HCT116 (cell line): ENCODE measurements at regions not wholly inside any gene's neighbourhood (a gene's known extent, or its start where the extent isn't known, plus 50 kb on each side); places are given as distances from the start of the nearest gene placed in this dataset.

Source experiments
- ATAC-seq: fragments of 200-7000 bp; cut with Tn5 transposase; 2 replicates; pipeline ENCODE4 v1.9.1; 2020; ENCODE audit warnings: mild to moderate bottlenecking, moderate library complexity
- BruUV-seq: library from RNA; stranded (reverse); fragments of 400-500 nt; replicated peaks from 2 replicates; lab custom pipeline; 2021; lab: Mats Ljungman, UMichigan
- CTCF ChIA-PET: fragments of 300-600 bp; sonication (Branson Sonifier 250); formaldehyde crosslinking; loops from one replicate; lab custom pipeline; 2021; ENCODE audit warnings: antibody characterized with exemption; lab: Charles Lee
- POLR2A ChIA-PET: fragments of 300-600, 350-600 bp; sonication (Branson Sonifier 250); formaldehyde crosslinking; loops from one replicate; lab custom pipeline; 2021; ENCODE audit warnings: antibody characterized with exemption; lab: Charles Lee
- RAD21 ChIA-PET, 2 experiments: fragments of 300-600 bp; sonication (Branson Sonifier 250); formaldehyde crosslinking; loops; one replicate each; lab custom pipeline; 2023; ENCODE audit warnings: low total read pairs in 2 of 2; ENCODE audit not compliant: uncharacterized antibody in 2 of 2, unreplicated experiment in 2 of 2, low non-redundant PET in 1 of 2; lab: Charles Lee
- DNase-seq: peaks from one replicate; pipeline ENCODE4 v3.0.0-alpha.2; 2010; ENCODE audit warnings: low read depth, low spot score
- H2AFZ ChIP-seq: fragments of 200-600 bp; shearing (Covaris generic), sonication (generic); 2 replicates; pipeline ENCODE4 v1.6.1; 2017; ENCODE audit warnings: low read depth, mixed run types, mixed read lengths, antibody characterized with exemption, low read length; ENCODE audit not compliant: poor library complexity, severe bottlenecking
- H3K27ac ChIP-seq: 2 replicates; pipeline ENCODE4 v1.5.1; 2012; ENCODE audit warnings: low read depth, low read length
- H3K27me3 ChIP-seq: fragments of 200-600 bp; sonication (generic); 2 replicates; pipeline ENCODE4 v1.6.1; 2016; ENCODE audit warnings: mixed run types, low read length, mixed read lengths; ENCODE audit not compliant: insufficient read depth
- H3K36me3 ChIP-seq, 2 experiments: fragments of 200-500 bp in 1 of 2; fragments of 200-600 bp in 1 of 2; sonication (Bioruptor generic) in 1 of 2; sonication (generic) in 1 of 2; 2 replicates each; pipeline versions ENCODE4 v1.5.1 to v1.6.1; 2014 to 2016; ENCODE audit warnings: low read length in 2 of 2, inconsistent platforms in 1 of 2, mixed read lengths in 1 of 2, mixed run types in 1 of 2; ENCODE audit not compliant: insufficient read depth in 2 of 2, control insufficient read depth in 1 of 2
- H3K4me1 ChIP-seq, 2 experiments: fragments of 200-600 bp in 1 of 2; sonication (generic) in 1 of 2; 2 replicates each; pipeline versions ENCODE4 v1.5.1 to v1.6.1; 2012 to 2017; ENCODE audit warnings: low read length in 2 of 2, inconsistent platforms in 1 of 2, mild to moderate bottlenecking in 1 of 2, mixed read lengths in 1 of 2, mixed run types in 1 of 2, moderate library complexity in 1 of 2; ENCODE audit not compliant: insufficient read depth in 2 of 2, control insufficient read depth in 1 of 2
- H3K4me2 ChIP-seq: fragments of 200-600 bp; sonication (generic); 2 replicates; pipeline ENCODE4 v1.6.1; 2017; ENCODE audit warnings: mixed run types, low read length, mixed read lengths
- H3K4me3 ChIP-seq, 2 experiments: fragments of 200-600 bp in 1 of 2; sonication (generic) in 1 of 2; replicated peaks in 1 of 2; 2 replicates each; pipeline ENCODE4 v1.5.1; 2011 to 2016; ENCODE audit warnings: low read length in 2 of 2, control low read depth in 1 of 2, low read depth in 1 of 2, mild to moderate bottlenecking in 1 of 2, mixed read lengths in 1 of 2, mixed run types in 1 of 2
- H3K79me2 ChIP-seq: fragments of 200-600 bp; sonication (generic); 2 replicates; pipeline ENCODE4 v1.6.1; 2017; ENCODE audit warnings: mild to moderate bottlenecking, mixed run types, low read length, moderate library complexity, mixed read lengths; ENCODE audit not compliant: insufficient read depth
- H3K9ac ChIP-seq: fragments of 200-600 bp; sonication (generic); 2 replicates; pipeline ENCODE4 v1.6.1; 2016; ENCODE audit warnings: low read length, mixed read lengths
- H3K9me2 ChIP-seq: fragments of 200-600 bp; sonication (generic), shearing (Covaris generic); 2 replicates; pipeline ENCODE4 v1.6.1; 2017; ENCODE audit warnings: mixed run types, mild to moderate bottlenecking, moderate library complexity; ENCODE audit not compliant: insufficient read depth
- H3K9me3 ChIP-seq, 2 experiments: fragments of 200-500 bp in 1 of 2; fragments of 200-600 bp in 1 of 2; sonication (Bioruptor generic) in 1 of 2; sonication (generic) in 1 of 2; 2 replicates each; pipeline ENCODE4 v1.6.1; 2014 to 2017; ENCODE audit warnings: low read length in 2 of 2, mixed read lengths in 2 of 2, inconsistent platforms in 1 of 2, low read depth in 1 of 2, mild to moderate bottlenecking in 1 of 2, mixed run types in 1 of 2, moderate library complexity in 1 of 2; ENCODE audit not compliant: control insufficient read depth in 1 of 2, insufficient read depth in 1 of 2
- H4K20me1 ChIP-seq: fragments of 200-600 bp; sonication (generic), shearing (Covaris generic); 2 replicates; pipeline ENCODE4 v1.6.1; 2017; ENCODE audit warnings: mixed run types, mild to moderate bottlenecking, moderate library complexity; ENCODE audit not compliant: insufficient read depth
- CBX3 ChIP-seq: IDR thresholded peaks from 2 replicates; pipeline ENCODE4 v1.6.1; 2012; ENCODE audit warnings: low read depth
- CEBPB ChIP-seq: IDR thresholded peaks from 2 replicates; pipeline ENCODE4 v1.6.1; 2012; ENCODE audit warnings: low read depth
- EZH2 ChIP-seq: fragments of 200-600 bp; sonication (generic); IDR thresholded peaks from 2 replicates; pipeline ENCODE4 v1.6.1; 2017; ENCODE audit warnings: antibody characterized with exemption, mixed run types
- JUND ChIP-seq: IDR thresholded peaks from 2 replicates; pipeline ENCODE4 v1.6.1; 2012
- RAD21 ChIP-seq: IDR thresholded peaks from 2 replicates; pipeline ENCODE4 v1.6.1; 2012; ENCODE audit warnings: low read depth, mild to moderate bottlenecking
- SIN3A ChIP-seq: IDR thresholded peaks from 2 replicates; pipeline ENCODE4 v1.6.1; 2012; ENCODE audit warnings: low read depth
- SP1 ChIP-seq: IDR thresholded peaks from 2 replicates; pipeline ENCODE4 v1.6.1; 2012; ENCODE audit warnings: low read depth
- SRF ChIP-seq: IDR thresholded peaks from 2 replicates; pipeline ENCODE4 v1.6.1; 2012; ENCODE audit warnings: low read depth
- TCF7L2 ChIP-seq: IDR thresholded peaks from 2 replicates; pipeline ENCODE4 v1.7.0; 2011; ENCODE audit warnings: borderline replicate concordance, inconsistent platforms; ENCODE audit not compliant: insufficient read depth, insufficient read length; ENCODE audit errors: extremely low read depth
- YY1 ChIP-seq: IDR thresholded peaks from 2 replicates; pipeline ENCODE4 v1.6.1; 2011; ENCODE audit warnings: low read length, low read depth, moderate library complexity, mild to moderate bottlenecking; ENCODE audit not compliant: insufficient replicate concordance; ENCODE audit errors: extremely low read depth
- ZFX ChIP-seq: fragments of 450-650 bp; IDR thresholded peaks from 2 replicates; pipeline ENCODE4 v1.6.1; 2017
- ZNF274 ChIP-seq: fragments of 200-500 bp; sonication (Bioruptor generic); IDR thresholded peaks from 2 replicates; pipeline ENCODE4 v1.6.1; 2014; ENCODE audit warnings: mild to moderate bottlenecking, low read depth, low read length, inconsistent platforms
- intact Hi-C: fragments of 100-400 bp; cut with micrococcal nuclease; formaldehyde crosslinking; loops from 2 replicates; pipeline ENCODE4 v1.10.0; 2022
- TF ChIP-seq, protein P1 (sequence below): IDR thresholded peaks from 2 replicates; pipeline ENCODE4 v1.6.1; 2011; ENCODE audit warnings: mild to moderate bottlenecking, low read length, moderate library complexity; ENCODE audit not compliant: insufficient replicate concordance; ENCODE audit errors: extremely low read depth
- TF ChIP-seq, protein P2 (sequence below): IDR thresholded peaks from 2 replicates; pipeline ENCODE4 v1.6.1; 2012

DNA sequence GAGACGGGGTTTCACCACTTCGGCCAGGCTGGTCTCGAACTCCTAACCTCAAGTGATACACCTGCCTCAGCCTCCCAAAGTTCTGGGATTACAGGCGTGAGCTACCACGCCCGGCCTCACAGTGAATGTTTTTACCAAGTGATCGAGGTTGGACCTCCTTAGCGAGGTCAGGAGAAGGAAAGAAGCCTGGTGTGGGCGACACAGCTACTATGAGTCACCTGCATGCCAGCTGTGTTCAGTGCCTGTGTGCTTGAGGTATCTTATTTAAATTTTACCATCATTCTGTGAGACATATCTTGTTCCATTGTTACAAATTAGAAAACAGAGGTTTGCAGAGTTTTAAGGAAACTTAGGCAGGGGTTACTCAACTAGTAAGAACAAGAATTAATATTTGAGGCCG, 174.8 kb upstream of the DYNLRB2 start:
- Histone ChIP-seq H3K9ac (no peak overlapping the region), H2AFZ (no peak overlapping the region), H3K4me3 (no peak overlapping the region), H3K27ac (no peak overlapping the region), H4K20me1 (no peaks in the 10 kb centered on the region), H3K4me2 (no peak overlapping the region), H3K27me3 (no peaks in the 10 kb centered on the region), H3K9me2 (no peaks in the 10 kb centered on the region), H3K79me2 (no peaks in the 10 kb centered on the region), H3K4me1 (no peaks in the 10 kb centered on the region), H3K9me3 (peaks cover 19 to 50% of the 10 kb centered on the region in 2 experiments; a peak in 3 of 4 replicates), H3K36me3 (no peaks in the 10 kb centered on the region)
- ATAC-seq, result no peak
- DNase-seq, result no peak
- ChIA-PET CTCF (no interaction called here), POLR2A (no interaction called here), RAD21 (no interaction called here)
- intact Hi-C loops, result no loop called here
- BruUV-seq, result no TSS peak
- TF ChIP-seq RAD21 (no peak), ZFX (no peak), SP1 (no peak), CBX3 (no peak), YY1 (no peak), TCF7L2 (no peak), JUND (no peak)

GRCh38 chr16:80362816-80363215, 178.0 kb upstream of the DYNLRB2 start:
- no peaks in the 10 kb centered on the region for H3K9me2 ChIP-seq
- DNase-seq (no peak), ATAC-seq (no peak)
- no peak overlapping the region for H3K4me3 ChIP-seq
- ChIA-PET POLR2A (no interaction called here), CTCF (no interaction called here), RAD21 (no interaction called here)
- no TSS peak for BruUV-seq
- intact Hi-C loops, result no loop called here
- H2AFZ ChIP-seq, result no peak overlapping the region
- no peaks in the 10 kb centered on the region for H3K4me1 ChIP-seq
- no peaks in the 10 kb centered on the region for H3K79me2 ChIP-seq
- no peak overlapping the region for H3K9ac ChIP-seq
- no peaks in the 10 kb centered on the region for H3K27me3 ChIP-seq
- no peaks in the 10 kb centered on the region for H4K20me1 ChIP-seq
- no peak overlapping the region for H3K27ac ChIP-seq
- H3K4me2 ChIP-seq, result no peak overlapping the region
- H3K36me3 ChIP-seq, result no peaks in the 10 kb centered on the region
- TF ChIP-seq JUND (no peak), ZFX (no peak), SIN3A (no peak), EZH2 (no peak), CEBPB (no peak), ZNF274 (no peak), CBX3 (no peak), SRF (no peak)
- TF ChIP-seq, protein P1, sequence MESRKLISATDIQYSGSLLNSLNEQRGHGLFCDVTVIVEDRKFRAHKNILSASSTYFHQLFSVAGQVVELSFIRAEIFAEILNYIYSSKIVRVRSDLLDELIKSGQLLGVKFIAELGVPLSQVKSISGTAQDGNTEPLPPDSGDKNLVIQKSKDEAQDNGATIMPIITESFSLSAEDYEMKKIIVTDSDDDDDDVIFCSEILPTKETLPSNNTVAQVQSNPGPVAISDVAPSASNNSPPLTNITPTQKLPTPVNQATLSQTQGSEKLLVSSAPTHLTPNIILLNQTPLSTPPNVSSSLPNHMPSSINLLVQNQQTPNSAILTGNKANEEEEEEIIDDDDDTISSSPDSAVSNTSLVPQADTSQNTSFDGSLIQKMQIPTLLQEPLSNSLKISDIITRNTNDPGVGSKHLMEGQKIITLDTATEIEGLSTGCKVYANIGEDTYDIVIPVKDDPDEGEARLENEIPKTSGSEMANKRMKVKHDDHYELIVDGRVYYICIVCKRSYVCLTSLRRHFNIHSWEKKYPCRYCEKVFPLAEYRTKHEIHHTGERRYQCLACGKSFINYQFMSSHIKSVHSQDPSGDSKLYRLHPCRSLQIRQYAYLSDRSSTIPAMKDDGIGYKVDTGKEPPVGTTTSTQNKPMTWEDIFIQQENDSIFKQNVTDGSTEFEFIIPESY, result no peak
- TF ChIP-seq, protein P2, sequence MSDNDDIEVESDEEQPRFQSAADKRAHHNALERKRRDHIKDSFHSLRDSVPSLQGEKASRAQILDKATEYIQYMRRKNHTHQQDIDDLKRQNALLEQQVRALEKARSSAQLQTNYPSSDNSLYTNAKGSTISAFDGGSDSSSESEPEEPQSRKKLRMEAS, result no peak
- H3K9me3 ChIP-seq, result peaks cover 19 to 42% of the 10 kb centered on the region in 2 experiments; a peak in 2 of 4 replicates
